CD4-positive, alpha-beta T cell treated with Interleukin-17A for 4 hours (primary cell): ENCODE measurements at regions not wholly inside any gene's neighbourhood (a gene's known extent, or its start where the extent isn't known, plus 50 kb on each side); places are given as distances from the start of the nearest gene placed in this dataset.

Experiments used
- DNase-seq: peaks from one replicate; pipeline ENCODE4 v3.0.0-alpha.2; 2020; ENCODE audit warnings: mixed read lengths

DNA sequence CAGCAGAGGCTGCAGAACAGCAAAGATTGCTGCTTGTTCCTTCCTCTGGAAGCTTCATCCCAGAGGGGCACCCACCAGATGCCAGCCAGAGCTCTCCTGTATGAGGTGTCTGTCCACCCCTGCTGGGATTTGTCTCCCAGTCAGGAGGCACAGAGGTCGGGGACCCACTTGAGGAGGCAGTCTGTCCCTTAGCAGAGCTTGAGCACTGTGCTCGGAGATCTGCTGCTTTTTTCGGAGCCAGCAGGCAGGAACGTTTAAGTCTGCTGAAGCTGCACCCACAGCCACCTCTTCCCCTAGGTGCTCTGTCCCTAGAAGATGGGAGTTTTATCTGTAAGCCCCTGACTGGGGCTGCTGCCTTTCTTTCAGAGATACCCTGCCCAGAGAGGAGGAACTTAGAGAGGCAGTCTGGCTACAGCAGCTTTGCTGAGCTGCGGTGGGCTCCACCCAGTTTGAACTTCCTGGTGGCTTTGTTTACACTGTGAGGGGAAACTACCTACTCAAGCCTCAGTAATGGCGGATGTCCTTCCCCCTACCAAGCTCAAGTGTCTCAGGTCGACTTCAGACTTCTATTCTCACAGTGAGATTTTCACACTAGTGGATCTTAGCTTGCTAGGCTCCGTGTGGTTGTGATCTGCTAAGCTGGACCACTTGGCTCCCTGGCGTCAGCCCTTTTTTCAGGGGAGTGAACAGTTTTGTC is 101.8 kb upstream of the GLRA1 start:
- DNase-seq, result peak; percentile 41

DNA sequence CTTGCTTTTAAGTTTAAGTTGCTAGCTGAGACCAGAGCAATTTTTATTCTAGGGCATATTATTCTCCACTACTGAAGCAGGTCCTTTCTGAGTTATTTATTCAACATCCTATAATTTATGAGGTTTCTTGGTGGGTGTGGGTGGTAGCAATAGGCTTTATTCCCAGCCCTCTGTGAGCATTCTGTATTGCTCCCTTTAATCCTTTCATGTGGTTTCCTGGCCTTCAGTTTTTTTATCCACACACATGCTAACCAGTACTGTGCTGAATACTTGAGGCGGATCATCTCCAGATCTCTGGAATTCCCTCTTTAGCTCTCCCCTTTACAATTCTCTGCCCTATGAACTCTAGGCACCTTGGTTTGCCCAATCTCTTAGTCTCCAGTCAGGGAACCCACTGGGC is 91.8 kb upstream of the GLRA1 start:
- no peak for DNase-seq

DNA sequence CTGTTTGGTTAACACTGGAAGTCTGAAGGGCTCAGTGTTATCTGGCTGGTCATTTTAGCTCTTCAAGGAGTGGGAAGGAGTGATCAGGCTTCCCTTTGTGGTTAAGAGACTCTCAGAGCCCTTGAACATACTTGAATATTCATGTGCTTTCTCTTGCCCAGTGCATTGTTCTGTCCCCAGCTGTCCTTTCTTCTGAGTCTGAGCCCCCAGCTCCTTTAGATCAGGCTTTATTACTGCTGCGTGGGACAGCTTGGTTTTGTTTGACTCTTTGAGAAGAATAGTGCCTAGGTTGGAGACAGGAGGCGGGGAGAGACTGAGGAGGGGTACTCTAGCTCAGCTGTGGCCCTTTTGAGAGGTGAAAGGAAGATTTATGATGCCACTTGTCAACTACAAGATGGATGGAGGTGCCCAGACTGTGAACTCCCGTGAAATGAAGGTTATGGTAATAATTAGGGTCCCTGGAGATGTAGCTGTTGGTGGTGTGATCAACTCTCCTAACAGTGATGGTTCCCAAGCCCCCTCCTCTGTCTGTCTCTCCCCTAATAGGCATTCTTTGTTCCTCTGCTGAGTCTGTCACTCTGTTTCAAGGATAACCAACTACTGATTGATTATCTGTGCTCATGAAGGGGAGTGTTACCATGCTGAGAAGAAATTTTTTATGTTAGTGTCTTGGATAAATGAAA is 83.1 kb upstream of the GLRA1 start:
- no peak for DNase-seq

DNA sequence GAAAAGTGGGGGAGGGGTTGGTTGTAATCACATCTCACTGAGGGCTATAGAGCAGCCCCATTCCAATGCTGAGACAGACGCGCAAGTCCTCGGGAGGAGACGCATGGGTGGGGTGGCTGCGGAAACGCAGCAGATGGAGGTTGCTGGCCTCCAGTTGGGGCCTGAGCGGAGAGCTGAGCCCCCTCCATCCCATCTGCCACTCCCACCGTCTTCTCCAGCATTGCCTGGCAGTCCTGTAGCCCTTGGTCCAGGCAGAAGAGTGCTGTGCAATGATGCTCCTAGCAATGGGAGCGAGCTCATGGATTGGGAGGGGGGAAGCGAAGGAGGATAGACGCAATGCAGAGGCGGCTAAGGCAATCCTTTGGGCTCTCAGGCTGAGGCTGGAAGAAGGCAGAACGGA is 79.4 kb upstream of the GLRA1 start:
- DNase-seq, result no peak
